Adrenal gland (tissue), 5 donors: ENCODE measurements at regions not wholly inside any gene's neighbourhood (a gene's known extent, or its start where the extent isn't known, plus 50 kb on each side); places are given as distances from the start of the nearest gene placed in this dataset.

Experiments used
- CTCF ChIP-seq, 6 experiments: fragments of 450-650 bp in 4 of 6; fragments of 200-600 bp in 2 of 6; sonication (generic) in 1 of 6; IDR thresholded peaks; 1 replicate in 5 of 6; 2 replicates in 1 of 6; pipeline versions ENCODE4 v1.5.1 to v1.8.0; 2016 to 2021; ENCODE audit warnings: antibody characterized with exemption in 6 of 6, mild to moderate bottlenecking in 2 of 6, moderate library complexity in 1 of 6
- POLR2A ChIP-seq, 2 donors: fragments of 450-650 bp; IDR thresholded peaks; one replicate each; pipeline ENCODE4 v1.6.1; 2017; ENCODE audit warnings: antibody characterized with exemption in 2 of 2, mild to moderate bottlenecking in 2 of 2, moderate library complexity in 1 of 2
- donor health status: DM: no; HTN: no; CAD: no.

- TF ChIP-seq CTCF (IDR thresholded peaks at IDR 0.05) (no peak), POLR2A (IDR thresholded peaks at IDR 0.05) (no peak)
These were observed 1082.1 kb upstream of the RBFOX1 start for GRCh38 chr16:6250511-6250910.
